Fibroblast of pulmonary artery (primary cell): ENCODE measurements at regions not wholly inside any gene's neighbourhood (a gene's known extent, or its start where the extent isn't known, plus 50 kb on each side); places are given as distances from the start of the nearest gene placed in this dataset.
"Not testable (repeated sequence)": the region's sequence is repeated elsewhere in the genome, so short reads cannot be mapped to it uniquely, and the experiment has no call there.

ENCODE experiments used
- DNase-seq: peaks from one replicate; pipeline ENCODE4 v3.0.0-alpha.2; 2010; ENCODE audit warnings: low read depth
- H3K4me3 ChIP-seq: replicated peaks from 2 replicates; pipeline ENCODE4 v1.5.1; 2011; ENCODE audit warnings: low read depth, mild to moderate bottlenecking, control low read depth, low read length, moderate library complexity
- CTCF ChIP-seq: IDR thresholded peaks from 2 replicates; pipeline ENCODE4 v1.5.1; 2011; ENCODE audit warnings: mild to moderate bottlenecking, control low read depth, low read length, inconsistent platforms; ENCODE audit errors: missing control alignments

- DNase-seq = no peak
- TF ChIP-seq CTCF = no peak
- H3K4me3 ChIP-seq = no peak overlapping the region
These were observed 860.3 kb upstream of the NDST4 start for GRCh38 chr4:115973768-115974167.

- DNase-seq = no peak
- TF ChIP-seq CTCF = no peak
These were observed 859.5 kb upstream of the NDST4 start for GRCh38 chr4:115972967-115973366.

GRCh38 chr4:115970859-115971258, 857.4 kb upstream of the NDST4 start:
- DNase-seq = no peak
- TF ChIP-seq CTCF = no peak
- no peak overlapping the region for H3K4me3 ChIP-seq

More at GRCh38 chr4:115972967-115973366, 859.5 kb upstream of the NDST4 start:
- H3K4me3 ChIP-seq = no peak overlapping the region

- TF ChIP-seq CTCF = no peak
- no peak overlapping the region for H3K4me3 ChIP-seq
- DNase-seq = no peak
These were observed 856.3 kb upstream of the NDST4 start for GRCh38 chr4:115969756-115970155.

- no peak for TF ChIP-seq CTCF
- no peak for DNase-seq
- H3K4me3 ChIP-seq = no peak overlapping the region
These were observed 852.2 kb upstream of the NDST4 start for GRCh38 chr4:115965588-115965987.

- not testable (repeated sequence) for H3K4me3 ChIP-seq, DNase-seq
These were observed 842.8 kb upstream of the NDST4 start for GRCh38 chr4:115956054-115956796.

- no peak for TF ChIP-seq CTCF
- no peak overlapping the region for H3K4me3 ChIP-seq
- DNase-seq = no peak
These were observed 837.4 kb upstream of the NDST4 start for GRCh38 chr4:115950806-115951205.

GRCh38 chr4:115949974-115950743, 836.7 kb upstream of the NDST4 start:
- DNase-seq, H3K4me3 ChIP-seq: not testable (repeated sequence)
